Activated CD4-positive, alpha-beta T cell treated with anti-CD3 and anti-CD28 coated beads, Interleukin-2, amount 10 ng/mL, durations not matched to agents 24 days and 14 days (primary cell): ENCODE measurements at regions not wholly inside any gene's neighbourhood (a gene's known extent, or its start where the extent isn't known, plus 50 kb on each side); places are given as distances from the start of the nearest gene placed in this dataset.
"Not testable (repeated sequence)": the region's sequence is repeated elsewhere in the genome, so short reads cannot be mapped to it uniquely, and the experiment has no call there.

Experiments used
- DNase-seq: peaks from one replicate; pipeline ENCODE4 v3.0.0; 2022
- H3K27ac Mint-ChIP-seq: one replicate; pipeline ENCODE4 v1.8.0; 2022; ENCODE audit warnings: mild to moderate bottlenecking, mixed read lengths
- H3K27me3 Mint-ChIP-seq: one replicate; pipeline ENCODE4 v1.8.0; 2022; ENCODE audit warnings: mixed read lengths
- H3K36me3 Mint-ChIP-seq: one replicate; pipeline ENCODE4 v1.8.0; 2022; ENCODE audit warnings: low read depth, mild to moderate bottlenecking, mixed read lengths
- H3K4me1 Mint-ChIP-seq: one replicate; pipeline ENCODE4 v1.8.0; 2021; ENCODE audit warnings: mixed read lengths
- H3K4me3 Mint-ChIP-seq: one replicate; pipeline ENCODE4 v1.8.0; 2022; ENCODE audit warnings: mild to moderate bottlenecking, moderate library complexity, mixed read lengths
- H3K9me3 Mint-ChIP-seq: one replicate; pipeline ENCODE4 v1.8.0; 2021; ENCODE audit warnings: mixed read lengths
- intact Hi-C: fragments of 100-400 bp; cut with micrococcal nuclease; formaldehyde crosslinking; loops from one replicate; pipeline ENCODE4 v1.15.1; 2023

DNA sequence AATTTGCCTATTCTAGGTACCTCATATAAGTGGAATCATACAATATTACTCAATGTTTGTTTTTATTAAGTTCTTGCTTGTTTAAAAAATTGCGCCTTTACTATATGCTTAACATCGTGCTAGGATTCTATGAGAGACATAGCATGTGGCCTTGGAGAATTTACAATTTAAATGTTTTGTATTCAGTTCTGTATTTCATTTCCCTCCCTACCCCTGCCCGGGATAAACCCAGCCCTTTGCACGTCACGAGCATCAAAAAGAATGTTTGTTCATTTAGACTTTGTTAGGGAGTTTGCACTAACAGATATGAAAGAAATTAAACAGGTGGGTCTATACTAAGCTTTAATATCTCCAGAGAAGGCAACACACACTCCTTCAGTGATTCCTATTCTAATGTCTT lies 75.7 kb downstream of the C18orf54 start:
- H3K9me3 Mint-ChIP-seq: no peaks in the 10 kb centered on the region

DNA sequence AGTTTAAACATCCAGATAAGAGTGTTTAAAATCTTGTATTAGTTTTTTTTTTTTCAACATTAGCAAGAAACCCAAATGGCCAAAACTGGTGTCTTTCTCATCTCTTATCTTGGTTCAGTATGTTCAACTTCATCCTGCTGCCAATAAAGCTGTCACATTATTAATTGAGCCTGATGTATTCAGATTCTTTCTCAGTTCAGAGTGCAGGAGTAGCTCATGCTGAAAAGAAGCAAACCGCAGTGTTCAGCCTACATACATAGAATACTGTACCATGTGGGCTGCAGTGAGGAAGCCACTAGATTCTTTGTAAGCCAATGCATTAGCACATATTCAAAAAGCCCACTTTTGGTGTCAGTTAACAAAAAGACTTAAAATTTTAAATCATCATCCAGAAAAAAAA lies 76.2 kb downstream of the C18orf54 start:
- no peaks in the 10 kb centered on the region for H3K4me1 Mint-ChIP-seq
- DNase-seq: no peak
- H3K36me3 Mint-ChIP-seq: no peaks in the 10 kb centered on the region
- intact Hi-C loops: no loop called here
- no peaks in the 10 kb centered on the region for H3K9me3 Mint-ChIP-seq
- no peak overlapping the region for H3K4me3 Mint-ChIP-seq
- H3K27ac Mint-ChIP-seq: no peak overlapping the region
- peaks cover 8% of the 10 kb centered on the region for H3K27me3 Mint-ChIP-seq

More for the DNA sequence above, 75.7 kb downstream of the C18orf54 start:
- peaks cover 7% of the 10 kb centered on the region for H3K27me3 Mint-ChIP-seq
- no peak overlapping the region for H3K27ac Mint-ChIP-seq
- no peaks in the 10 kb centered on the region for H3K36me3 Mint-ChIP-seq
- DNase-seq: no peak
- H3K4me3 Mint-ChIP-seq: no peak overlapping the region
- intact Hi-C loops: no loop called here
- H3K4me1 Mint-ChIP-seq: no peaks in the 10 kb centered on the region

DNA sequence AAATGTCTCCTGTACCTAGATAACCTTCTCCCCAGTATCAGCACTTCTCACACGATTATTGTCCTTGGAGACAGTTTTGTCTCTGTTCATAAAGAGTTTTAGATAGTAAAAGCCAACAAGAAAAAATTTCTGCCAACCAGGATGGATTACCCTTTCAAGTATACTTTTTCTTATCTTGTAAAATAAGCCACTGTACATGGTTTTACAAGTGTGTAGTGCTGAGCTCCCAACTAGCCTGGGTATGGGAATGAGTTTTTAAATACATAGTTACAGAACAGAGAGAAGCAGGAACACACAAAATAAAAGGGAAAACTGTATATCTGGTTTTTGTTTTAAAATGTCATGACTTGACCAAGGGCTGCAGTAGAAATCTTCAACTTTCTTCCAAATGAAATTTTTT lies 76.7 kb downstream of the C18orf54 start:
- H3K36me3 Mint-ChIP-seq: no peaks in the 10 kb centered on the region
- H3K27ac Mint-ChIP-seq: no peak overlapping the region
- H3K4me3 Mint-ChIP-seq: no peak overlapping the region
- H3K4me1 Mint-ChIP-seq: no peaks in the 10 kb centered on the region
- no peak for DNase-seq
- H3K9me3 Mint-ChIP-seq: no peaks in the 10 kb centered on the region
- H3K27me3 Mint-ChIP-seq: peaks cover 10% of the 10 kb centered on the region
- intact Hi-C loops: no loop called here

DNA sequence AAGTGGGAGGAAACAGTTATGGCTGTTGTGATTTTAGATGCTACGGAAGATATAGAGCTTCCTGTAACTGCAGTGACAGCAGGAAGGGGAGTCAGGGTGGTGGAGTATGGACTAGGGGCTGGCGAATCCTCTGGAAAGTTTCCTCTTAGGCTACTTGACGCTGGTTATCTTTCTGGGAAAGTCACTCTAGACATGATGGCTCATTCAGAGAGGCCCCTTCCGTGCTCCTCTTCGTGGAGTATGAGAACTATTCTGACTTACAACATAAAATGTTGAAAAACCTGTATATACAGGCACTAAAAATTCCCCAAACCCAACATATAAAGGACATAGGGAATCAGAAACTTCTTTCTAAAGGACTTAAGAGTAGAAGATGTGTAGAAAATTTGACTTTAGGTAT lies 78.8 kb downstream of the C18orf54 start:
- Mint-ChIP-seq H3K4me3 (no peak overlapping the region), H3K4me1 (no peaks in the 10 kb centered on the region), H3K27me3 (peaks cover 10% of the 10 kb centered on the region), H3K36me3 (no peaks in the 10 kb centered on the region), H3K27ac (no peak overlapping the region), H3K9me3 (no peaks in the 10 kb centered on the region)
- no peak for DNase-seq
- intact Hi-C loops: no loop called here

DNA sequence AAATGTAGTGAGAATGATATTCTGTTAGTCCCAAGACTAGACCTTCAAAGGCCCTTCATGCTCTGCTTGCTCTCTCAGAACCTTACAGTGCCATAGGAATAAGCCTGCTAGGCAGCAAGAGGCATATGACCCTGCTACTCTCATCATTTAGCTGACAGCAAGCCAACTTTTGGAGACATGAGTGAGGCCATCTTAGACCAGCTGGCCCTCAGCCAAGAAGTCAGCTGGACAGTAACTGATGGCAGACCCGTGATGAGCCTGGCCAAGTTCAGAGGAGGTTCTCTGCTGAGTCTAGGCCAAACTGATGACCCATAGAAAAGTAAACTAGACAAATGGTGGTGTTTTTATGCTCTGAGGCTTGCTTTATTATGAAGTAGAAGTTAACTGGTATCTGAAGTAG lies 82.6 kb downstream of the C18orf54 start:
- H3K4me1 Mint-ChIP-seq: no peaks in the 10 kb centered on the region
- no peaks in the 10 kb centered on the region for H3K36me3 Mint-ChIP-seq
- H3K4me3 Mint-ChIP-seq: no peak overlapping the region
- no peak for DNase-seq
- intact Hi-C loops: no loop called here
- H3K27ac Mint-ChIP-seq: no peak overlapping the region
- peaks cover 12% of the 10 kb centered on the region for H3K27me3 Mint-ChIP-seq
- no peaks in the 10 kb centered on the region for H3K9me3 Mint-ChIP-seq

DNA sequence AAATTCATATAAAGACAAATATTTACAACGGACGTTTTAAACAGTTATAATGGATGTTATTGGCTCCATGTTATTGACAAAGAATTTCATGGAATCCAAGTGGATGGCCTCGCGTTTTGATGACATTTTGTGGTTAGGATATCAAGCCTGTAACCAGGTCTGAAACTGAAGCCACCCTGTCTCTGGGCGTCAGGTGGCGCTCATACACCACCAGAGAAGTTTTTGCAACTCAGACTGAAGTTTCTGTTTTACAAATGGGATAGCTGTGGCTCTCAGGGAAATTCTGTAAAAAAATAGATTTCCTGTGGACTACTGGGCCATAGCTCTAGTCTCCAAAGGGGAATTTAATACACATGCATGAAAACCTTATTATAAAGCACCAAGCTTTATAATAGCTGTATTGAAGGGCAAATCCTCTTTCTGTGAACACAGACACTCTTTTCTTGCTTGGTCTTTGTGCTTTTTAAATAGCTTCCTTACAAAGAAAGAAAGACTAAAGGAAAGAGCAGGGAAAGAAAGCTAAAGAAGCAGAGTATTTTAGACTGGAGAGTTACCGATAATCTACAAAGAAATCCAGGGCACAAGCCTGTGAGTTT lies 86.7 kb downstream of the C18orf54 start:
- Mint-ChIP-seq H3K27ac (no peak overlapping the region), H3K9me3 (no peaks in the 10 kb centered on the region), H3K4me3 (no peak overlapping the region), H3K27me3 (peaks cover 16% of the 10 kb centered on the region), H3K4me1 (no peaks in the 10 kb centered on the region), H3K36me3 (no peaks in the 10 kb centered on the region)
- peak; percentile 76 for DNase-seq
- intact Hi-C loops: loop anchor here (1.0 kb wide), 2 partner anchors 227 to 539 kb away; no protein-coding TSS in a partner anchor

DNA sequence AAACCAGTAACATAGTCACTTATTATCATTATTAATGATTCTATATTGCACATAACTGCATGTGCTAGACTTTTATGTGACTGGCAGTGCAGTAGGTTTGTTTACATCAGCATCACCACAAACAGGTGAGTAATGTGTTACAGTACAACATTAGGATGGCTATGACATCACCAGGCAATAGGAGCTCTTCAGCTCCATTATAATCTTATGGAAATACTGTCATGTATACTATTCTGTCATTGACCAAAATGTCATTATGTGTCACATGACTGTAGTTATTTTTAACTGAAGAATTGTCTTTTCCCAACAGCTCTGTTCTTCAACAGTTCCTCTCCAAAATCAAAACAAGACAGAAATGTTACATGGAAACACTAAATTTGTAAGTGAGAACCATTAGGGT lies 96.3 kb downstream of the C18orf54 start:
- DNase-seq: peak; percentile 17
- no peak overlapping the region for H3K27ac Mint-ChIP-seq
- no peak overlapping the region for H3K4me3 Mint-ChIP-seq
- H3K36me3 Mint-ChIP-seq: no peaks in the 10 kb centered on the region
- intact Hi-C loops: no loop called here
- H3K9me3 Mint-ChIP-seq: no peaks in the 10 kb centered on the region
- H3K27me3 Mint-ChIP-seq: peaks cover 12% of the 10 kb centered on the region
- no peaks in the 10 kb centered on the region for H3K4me1 Mint-ChIP-seq

DNA sequence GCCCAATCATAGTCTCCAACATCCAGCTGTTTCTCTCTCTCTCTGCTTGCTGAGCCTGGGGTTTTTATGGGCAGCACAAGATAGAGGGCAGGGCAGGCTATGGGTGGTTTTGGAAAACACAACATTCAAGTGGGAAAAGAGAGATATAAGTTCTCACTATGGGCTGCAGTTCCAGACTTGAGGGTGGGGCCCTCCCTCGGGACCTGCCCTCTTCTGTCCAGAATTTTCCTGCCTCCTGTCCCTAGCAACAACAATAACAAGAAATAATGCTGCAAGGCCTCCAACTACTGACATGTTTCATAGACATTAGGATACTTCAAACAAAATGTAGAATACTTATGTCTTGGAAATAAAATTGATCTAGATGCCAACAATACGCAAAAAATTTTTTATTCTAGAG lies 107.8 kb downstream of the C18orf54 start:
- H3K9me3 Mint-ChIP-seq: peaks cover 3% of the 10 kb centered on the region

DNA sequence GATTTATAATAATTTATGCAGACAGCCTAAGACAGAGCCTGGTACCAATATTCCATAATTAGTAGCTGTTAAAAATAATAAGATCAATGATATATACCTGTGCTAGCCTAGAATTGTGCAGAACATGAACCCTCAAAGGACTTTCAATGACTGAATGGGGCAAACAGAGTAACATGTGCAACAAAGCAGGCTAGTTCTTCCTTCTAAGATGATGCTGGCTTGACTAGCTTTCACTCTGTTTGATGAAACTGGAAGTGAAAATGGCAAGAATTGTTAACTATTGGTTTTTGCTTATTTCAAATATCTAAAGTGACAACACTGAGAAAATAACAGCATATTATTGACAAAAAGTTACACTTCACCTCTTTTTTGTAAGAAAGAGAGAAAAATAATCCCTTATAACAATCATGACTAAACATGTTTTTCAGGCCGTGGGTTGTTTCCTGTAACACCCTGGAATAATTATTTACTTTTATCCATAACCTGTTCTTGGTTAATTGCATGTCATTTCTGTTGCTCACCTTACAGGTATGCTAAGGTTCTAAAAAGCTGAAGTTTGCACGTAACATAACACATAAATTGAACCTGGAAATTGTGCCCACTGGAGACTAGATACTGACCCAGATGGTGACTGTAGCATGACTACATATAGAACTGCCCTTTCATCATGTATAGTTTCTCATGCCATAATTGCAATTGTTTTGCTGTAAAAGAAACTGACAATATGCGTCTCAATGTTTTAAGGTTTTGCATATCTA lies 108.7 kb downstream of the C18orf54 start:
- no peak for DNase-seq
- peaks cover 3% of the 10 kb centered on the region for H3K9me3 Mint-ChIP-seq
- no peak overlapping the region for H3K27ac Mint-ChIP-seq
- H3K4me1 Mint-ChIP-seq: no peaks in the 10 kb centered on the region
- H3K27me3 Mint-ChIP-seq: no peaks in the 10 kb centered on the region
- no peaks in the 10 kb centered on the region for H3K36me3 Mint-ChIP-seq
- H3K4me3 Mint-ChIP-seq: no peak overlapping the region
- intact Hi-C loops: no loop called here

More for the DNA sequence above, 107.8 kb downstream of the C18orf54 start:
- H3K4me1 Mint-ChIP-seq: no peaks in the 10 kb centered on the region
- no peak for DNase-seq
- no peak overlapping the region for H3K4me3 Mint-ChIP-seq
- intact Hi-C loops: no loop called here
- no peaks in the 10 kb centered on the region for H3K27me3 Mint-ChIP-seq
- H3K27ac Mint-ChIP-seq: no peak overlapping the region
- no peaks in the 10 kb centered on the region for H3K36me3 Mint-ChIP-seq

DNA sequence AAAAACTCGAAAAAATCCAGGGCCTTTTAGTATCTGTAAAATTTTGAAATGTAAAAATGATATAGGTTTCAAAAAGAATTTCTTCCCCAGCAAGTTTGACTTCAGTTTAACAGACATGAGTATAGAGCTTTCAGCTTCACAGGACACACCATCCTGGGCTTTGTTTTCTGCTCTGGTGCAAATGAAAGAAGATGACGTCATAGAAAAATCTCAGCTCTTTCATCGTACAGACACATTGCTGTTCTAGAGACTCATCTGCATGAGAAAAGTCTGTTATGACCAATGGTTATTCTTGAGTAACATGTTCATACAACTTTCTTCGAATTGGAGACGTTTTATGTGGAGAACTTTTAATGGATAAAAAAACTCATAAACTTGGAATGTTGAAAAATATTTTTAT lies 111.7 kb upstream of the DYNAP start:
- Mint-ChIP-seq H3K4me1 (no peaks in the 10 kb centered on the region), H3K4me3 (no peak overlapping the region), H3K27me3 (peaks cover 9% of the 10 kb centered on the region), H3K27ac (no peak overlapping the region), H3K9me3 (no peaks in the 10 kb centered on the region), H3K36me3 (no peaks in the 10 kb centered on the region)
- intact Hi-C loops: no loop called here
- no peak for DNase-seq

DNA sequence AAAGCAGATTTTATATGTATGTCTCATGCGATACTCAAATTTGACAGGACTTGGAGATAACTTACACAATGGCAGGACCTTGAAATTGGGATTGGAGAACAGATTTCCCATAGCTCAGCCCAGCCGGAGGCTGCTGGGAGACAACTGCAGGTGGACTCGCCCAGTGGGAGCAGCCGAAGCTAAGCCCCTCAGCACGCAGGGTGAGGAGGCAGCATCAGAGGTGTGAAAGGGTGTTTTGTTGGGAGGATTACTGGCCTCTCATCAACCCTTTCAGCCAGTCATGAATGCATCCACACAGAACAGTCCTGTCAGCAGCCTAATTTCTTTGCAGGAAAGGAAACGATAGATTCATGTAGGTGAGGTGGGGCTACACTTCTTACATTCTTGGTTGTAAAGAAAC lies 110.4 kb upstream of the DYNAP start:
- Mint-ChIP-seq H3K4me1 (no peaks in the 10 kb centered on the region), H3K36me3 (no peaks in the 10 kb centered on the region), H3K27ac (no peak overlapping the region), H3K27me3 (peaks cover 8% of the 10 kb centered on the region), H3K4me3 (no peak overlapping the region), H3K9me3 (no peaks in the 10 kb centered on the region)
- DNase-seq: no peak
- intact Hi-C loops: no loop called here

DNA sequence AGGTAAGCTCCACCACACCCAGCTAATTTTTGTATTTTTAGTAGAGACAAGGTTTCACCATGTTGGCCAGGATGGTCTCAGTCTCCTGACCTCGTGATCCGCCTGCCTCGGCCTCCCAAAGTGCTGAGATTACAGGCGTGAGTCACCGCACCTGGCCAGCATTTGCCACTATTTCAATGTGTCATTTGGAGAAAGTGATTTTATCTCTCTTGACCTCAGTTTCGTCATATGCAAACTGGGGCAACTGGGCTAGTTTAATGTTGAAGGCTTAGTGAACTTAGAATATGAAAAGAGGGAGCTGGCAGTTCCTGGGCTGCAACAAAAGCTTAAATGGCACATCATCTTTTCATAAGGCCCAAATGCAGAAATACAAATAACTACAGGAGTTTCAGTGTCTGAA lies 88.6 kb upstream of the DYNAP start:
- H3K9me3 Mint-ChIP-seq, H3K4me3 Mint-ChIP-seq, H3K36me3 Mint-ChIP-seq, intact Hi-C loops, H3K27me3 Mint-ChIP-seq, DNase-seq, H3K4me1 Mint-ChIP-seq, H3K27ac Mint-ChIP-seq: not testable (repeated sequence)

DNA sequence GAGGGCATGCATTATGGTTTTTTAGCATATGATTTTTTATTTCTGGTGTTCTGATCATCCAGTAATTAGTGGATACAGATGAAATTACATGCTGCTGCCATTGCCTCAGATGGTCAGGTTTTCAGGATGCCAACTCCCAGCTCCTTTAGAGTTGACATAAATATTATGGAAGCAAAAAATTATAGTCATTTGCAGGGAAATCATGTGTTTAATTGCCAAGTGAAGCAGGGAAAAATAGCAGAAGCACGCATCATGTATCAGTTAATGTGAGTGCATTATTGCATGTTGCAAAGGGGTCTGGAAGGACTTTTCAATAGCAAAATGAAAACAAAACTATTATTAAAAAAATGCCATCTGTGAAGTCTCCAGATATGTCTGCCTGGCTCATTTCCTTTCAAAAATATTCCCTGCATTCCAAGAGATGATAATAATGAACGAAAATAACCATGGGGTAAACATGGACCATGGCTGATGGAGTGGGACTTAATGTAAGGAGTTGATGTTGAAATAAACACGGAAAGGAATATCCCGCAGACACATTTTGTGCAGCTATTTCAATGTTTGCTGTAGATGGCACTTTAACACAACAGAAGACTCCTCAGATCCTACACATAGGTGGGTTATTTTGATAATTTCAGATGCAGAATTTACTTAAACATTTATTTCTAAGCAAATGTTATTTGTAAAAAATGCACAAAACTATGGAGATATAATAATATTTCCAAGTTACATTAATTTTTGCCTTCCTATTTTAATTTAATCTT lies 87.7 kb upstream of the DYNAP start:
- Mint-ChIP-seq H3K9me3 (no peaks in the 10 kb centered on the region), H3K4me1 (no peaks in the 10 kb centered on the region), H3K27me3 (no peaks in the 10 kb centered on the region), H3K36me3 (no peaks in the 10 kb centered on the region), H3K27ac (no peak overlapping the region), H3K4me3 (no peak overlapping the region)
- intact Hi-C loops: no loop called here
- no peak for DNase-seq

DNA sequence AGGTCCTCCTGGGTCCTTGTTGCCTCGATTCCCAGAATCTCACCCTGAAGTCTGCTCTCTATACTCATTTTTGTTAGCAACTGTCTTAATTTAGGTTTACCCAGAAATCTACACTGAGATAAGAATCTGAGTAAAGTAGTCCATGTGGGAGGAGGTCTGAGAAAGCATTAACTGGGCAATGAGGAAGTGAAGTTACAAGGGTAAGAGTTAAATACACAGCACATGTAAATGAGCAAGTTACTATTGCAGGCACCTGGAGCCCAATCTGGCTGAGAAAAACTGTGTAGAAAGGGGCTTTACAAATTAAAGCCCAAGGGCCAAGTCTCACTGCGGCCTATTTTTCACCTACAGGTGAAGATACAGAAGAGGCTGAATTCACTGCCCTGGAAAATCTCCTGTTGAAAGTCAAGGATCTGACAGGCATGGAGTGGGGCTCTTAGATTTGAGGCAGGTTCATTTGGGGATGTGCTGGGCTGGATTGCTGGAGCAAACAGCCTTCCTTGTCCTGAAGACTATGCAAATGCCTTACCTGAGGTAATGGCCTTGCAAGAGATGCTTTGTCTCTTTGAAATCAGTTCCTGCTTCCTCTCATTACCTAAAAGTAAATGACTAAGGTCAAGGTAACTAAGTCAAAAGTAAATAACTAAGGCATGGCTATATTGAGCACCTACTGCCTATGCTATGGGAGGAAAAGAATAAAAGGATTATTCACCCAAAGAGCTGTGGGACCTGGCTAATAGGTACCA lies 84.4 kb upstream of the DYNAP start:
- no peak overlapping the region for H3K27ac Mint-ChIP-seq
- H3K36me3 Mint-ChIP-seq: no peaks in the 10 kb centered on the region
- H3K4me1 Mint-ChIP-seq: no peaks in the 10 kb centered on the region
- intact Hi-C loops: no loop called here
- no peaks in the 10 kb centered on the region for H3K9me3 Mint-ChIP-seq
- peaks cover 3% of the 10 kb centered on the region for H3K27me3 Mint-ChIP-seq
- H3K4me3 Mint-ChIP-seq: no peak overlapping the region
- DNase-seq: no peak
